Stomach (tissue), 8 donors: ENCODE measurements at regions not wholly inside any gene's neighbourhood (a gene's known extent, or its start where the extent isn't known, plus 50 kb on each side); places are given as distances from the start of the nearest gene placed in this dataset.

Source experiments
- DNase-seq, 2 donors: peaks; one replicate each; pipeline versions ENCODE4 v3.0.0 to v3.0.0-alpha.2; 2013 to 2019
- H3K27ac ChIP-seq, 5 donors: fragments of 200-600 bp in 4 of 5; sonication (generic) in 4 of 5; one replicate each; pipeline ENCODE4 v1.5.1; 2013 to 2019; ENCODE audit warnings: mild to moderate bottlenecking in 1 of 5, moderate library complexity in 1 of 5
- H3K27me3 ChIP-seq, 3 donors: fragments of 200-600 bp; sonication (generic); one replicate each; pipeline ENCODE4 v1.5.1; 2017 to 2019; ENCODE audit warnings: mixed run types in 1 of 3
- H3K36me3 ChIP-seq, 4 donors: fragments of 200-600 bp; sonication (generic); 1 replicate in 3 of 4; 2 replicates in 1 of 4; pipeline ENCODE4 v1.5.1; 2016 to 2019
- H3K4me1 ChIP-seq, 4 donors: fragments of 200-600 bp; sonication (generic); one replicate each; pipeline ENCODE4 v1.5.1; 2016 to 2019
- H3K4me3 ChIP-seq, 4 donors: fragments of 200-600 bp; sonication (generic) in 3 of 4; one replicate each; pipeline ENCODE4 v1.5.1; 2016 to 2019; ENCODE audit warnings: mild to moderate bottlenecking in 1 of 4
- H3K9me3 ChIP-seq, 4 donors: fragments of 200-600 bp; sonication (generic); one replicate each; pipeline ENCODE4 v1.5.1; 2016 to 2019
- EP300 ChIP-seq: sonication (generic); formaldehyde crosslinking; IDR thresholded peaks from one replicate; pipeline ENCODE4 v1.6.1; 2017; ENCODE audit warnings: antibody characterized with exemption
- POLR2A ChIP-seq, 4 donors: fragments of 450-650 bp; IDR thresholded peaks; one replicate each; pipeline ENCODE4 v1.6.1; 2016; ENCODE audit warnings: antibody characterized with exemption in 4 of 4, control low read depth in 2 of 4, mild to moderate bottlenecking in 1 of 4, moderate library complexity in 1 of 4
- POLR2AphosphoS5 ChIP-seq, 3 donors: sonication (generic); formaldehyde crosslinking; IDR thresholded peaks; one replicate each; pipeline ENCODE4 v1.6.1; 2016; ENCODE audit warnings: antibody characterized with exemption in 3 of 3
- WGBS, 5 donors: extraction: QIAGEN DNeasy Blood & Tissue Kit in 3 of 5; methylation state at CpG; one replicate each; pipeline versions ENCODE4 v1.1.5 to v1.1.7; 2013 to 2018; 5-methylcytosine and 5-hydroxymethylcytosine counted together
- intact Hi-C: fragments of 100-400 bp; cut with DNase I; formaldehyde crosslinking; loops from one replicate; pipeline ENCODE4 v1.15.1; 2023; ENCODE audit warnings: low total_unique reads
- TF ChIP-seq, protein P1 (sequence below), 7 experiments: fragments of 450-650 bp in 4 of 7; fragments of 200-600 bp in 3 of 7; sonication (generic) in 3 of 7; IDR thresholded peaks; one replicate each; pipeline ENCODE4 v1.5.1; 2016 to 2019; ENCODE audit warnings: antibody characterized with exemption in 7 of 7, control low read depth in 2 of 7, mild to moderate bottlenecking in 1 of 7
- donor health status: healthy with polysubstance abuse.
- donor health status: Bipolar disorder and iron deficiency.
- donor health status: healthy.

DNA sequence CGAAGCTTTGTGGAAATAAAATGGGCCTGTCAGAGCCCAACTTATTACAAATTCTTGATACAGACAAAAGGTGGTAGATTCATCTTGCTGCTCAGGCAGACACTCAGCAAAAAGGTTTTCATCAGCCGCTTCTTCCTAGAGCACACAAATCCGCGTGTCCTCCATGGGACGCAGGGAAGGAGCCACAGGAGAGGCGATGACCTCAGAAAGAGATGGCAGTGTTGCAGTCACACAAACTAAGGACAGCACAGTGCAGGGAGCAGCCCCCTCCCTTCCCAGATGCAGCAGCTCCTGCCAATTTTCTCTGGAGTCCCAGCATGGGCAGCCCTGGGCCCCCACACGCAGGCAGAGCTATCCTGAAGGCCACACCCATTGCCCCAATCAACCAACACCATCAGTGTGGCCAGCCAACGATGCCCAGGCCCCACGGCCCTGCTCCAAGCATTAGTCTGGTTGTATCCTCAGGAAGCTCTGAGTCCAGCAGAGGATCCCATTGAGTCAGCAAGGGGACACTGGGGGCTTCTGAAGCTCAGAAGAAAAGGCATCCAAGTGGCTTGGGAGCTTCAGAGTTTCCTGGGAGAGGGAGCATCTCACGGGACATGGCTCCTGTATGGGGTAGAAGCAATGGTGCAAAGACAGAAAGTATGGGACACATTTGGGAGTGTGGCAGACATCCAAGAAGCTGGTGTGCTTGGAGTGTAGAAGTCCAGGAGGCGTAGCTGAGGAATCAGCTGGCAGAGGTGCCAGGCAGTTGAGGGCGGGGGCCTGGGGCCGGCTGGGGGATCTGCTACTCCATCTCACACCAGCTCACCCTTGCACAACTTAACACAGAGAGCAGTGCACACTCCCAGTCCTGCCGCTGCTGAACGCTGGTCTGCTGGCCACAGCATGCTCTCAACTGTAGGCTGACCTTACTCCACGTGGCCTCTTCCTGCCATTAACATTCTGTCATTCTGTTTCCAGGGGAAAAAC is 142.1 kb upstream of the CST7 start:
- H3K9me3 ChIP-seq, result no peaks in the 10 kb centered on the region
- intact Hi-C loops, result no loop called here

DNA sequence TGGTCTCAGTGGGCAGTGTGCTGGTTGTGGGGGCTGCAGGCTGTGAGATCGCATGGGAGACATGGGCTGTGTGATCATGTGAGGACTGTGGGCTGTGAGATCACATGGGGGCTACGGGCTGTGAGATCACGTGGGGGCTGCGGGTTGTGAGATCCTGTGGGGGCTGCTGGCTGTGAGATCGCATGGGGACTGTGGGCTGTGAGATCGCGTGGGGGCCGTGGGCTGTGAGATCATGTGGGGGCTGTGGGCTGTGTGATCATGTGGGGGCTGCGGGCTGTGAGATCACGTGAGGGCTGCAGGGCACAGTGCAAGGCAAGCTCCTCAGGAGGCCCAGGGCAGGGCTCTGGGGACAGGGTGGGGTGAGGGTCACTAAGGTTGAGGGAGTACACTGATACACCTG is 140.5 kb upstream of the CST7 start:
- TF ChIP-seq, protein P1, sequence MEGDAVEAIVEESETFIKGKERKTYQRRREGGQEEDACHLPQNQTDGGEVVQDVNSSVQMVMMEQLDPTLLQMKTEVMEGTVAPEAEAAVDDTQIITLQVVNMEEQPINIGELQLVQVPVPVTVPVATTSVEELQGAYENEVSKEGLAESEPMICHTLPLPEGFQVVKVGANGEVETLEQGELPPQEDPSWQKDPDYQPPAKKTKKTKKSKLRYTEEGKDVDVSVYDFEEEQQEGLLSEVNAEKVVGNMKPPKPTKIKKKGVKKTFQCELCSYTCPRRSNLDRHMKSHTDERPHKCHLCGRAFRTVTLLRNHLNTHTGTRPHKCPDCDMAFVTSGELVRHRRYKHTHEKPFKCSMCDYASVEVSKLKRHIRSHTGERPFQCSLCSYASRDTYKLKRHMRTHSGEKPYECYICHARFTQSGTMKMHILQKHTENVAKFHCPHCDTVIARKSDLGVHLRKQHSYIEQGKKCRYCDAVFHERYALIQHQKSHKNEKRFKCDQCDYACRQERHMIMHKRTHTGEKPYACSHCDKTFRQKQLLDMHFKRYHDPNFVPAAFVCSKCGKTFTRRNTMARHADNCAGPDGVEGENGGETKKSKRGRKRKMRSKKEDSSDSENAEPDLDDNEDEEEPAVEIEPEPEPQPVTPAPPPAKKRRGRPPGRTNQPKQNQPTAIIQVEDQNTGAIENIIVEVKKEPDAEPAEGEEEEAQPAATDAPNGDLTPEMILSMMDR (IDR thresholded peaks at IDR 0.05), result no peak
- TF ChIP-seq POLR2AphosphoS5 (IDR thresholded peaks at IDR 0.05), result no peak
- no peak for TF ChIP-seq EP300
- TF ChIP-seq POLR2A (IDR thresholded peaks at IDR 0.05), result no peak
- Histone ChIP-seq H3K27ac (no peak overlapping the region), H3K27me3 (peaks cover 0 to 25% (median 0%) of the 10 kb centered on the region in 3 donors), H3K9me3 (no peaks in the 10 kb centered on the region), H3K4me3 (no peak overlapping the region), H3K4me1 (no peaks in the 10 kb centered on the region), H3K36me3 (no peaks in the 10 kb centered on the region)
- 78 to 89% (median 85%) methylated on average over 10 of the region's 10 CpGs for WGBS, 5 donors
- DNase-seq, result no peak
- intact Hi-C loops, result no loop called here

More for the DNA sequence above, 142.1 kb upstream of the CST7 start:
- Histone ChIP-seq H3K4me1 (no peaks in the 10 kb centered on the region), H3K27ac (no peak overlapping the region), H3K27me3 (peaks cover 0 to 23% (median 0%) of the 10 kb centered on the region in 3 donors), H3K36me3 (no peaks in the 10 kb centered on the region), H3K4me3 (no peak overlapping the region)
- 72 to 81% (median 79%) methylated on average over 14 to 16 of the region's 16 CpGs for WGBS, 5 donors
- TF ChIP-seq POLR2AphosphoS5 (IDR thresholded peaks at IDR 0.05), result no peak
- no peak for TF ChIP-seq EP300
- TF ChIP-seq, protein P1 (IDR thresholded peaks at IDR 0.05), result no peak
- no peak for TF ChIP-seq POLR2A (IDR thresholded peaks at IDR 0.05)
- no peak for DNase-seq

GRCh38 chr20:24809606-24810005 is 139.5 kb upstream of the CST7 start:
- H3K27me3 ChIP-seq, result peaks cover 0 to 25% (median 0%) of the 10 kb centered on the region in 3 donors
- no peaks in the 10 kb centered on the region for H3K9me3 ChIP-seq
- no peak overlapping the region for H3K4me3 ChIP-seq
- H3K4me1 ChIP-seq, result no peaks in the 10 kb centered on the region
- intact Hi-C loops, result no loop called here
- no peak overlapping the region for H3K27ac ChIP-seq
- 84 to 94% (median 84%) methylated on average over 12 of the region's 12 CpGs for WGBS, 5 donors
- DNase-seq, result no peak
- TF ChIP-seq EP300 (no peak), POLR2A (IDR thresholded peaks at IDR 0.05) (no peak), POLR2AphosphoS5 (IDR thresholded peaks at IDR 0.05) (no peak)
- TF ChIP-seq, protein P1 (IDR thresholded peaks at IDR 0.05), result no peak
- H3K36me3 ChIP-seq, result no peaks in the 10 kb centered on the region

GRCh38 chr20:24810676-24811407 is 138.2 kb upstream of the CST7 start:
- Histone ChIP-seq H3K4me3 (no peak overlapping the region), H3K36me3 (no peaks in the 10 kb centered on the region), H3K4me1 (no peaks in the 10 kb centered on the region), H3K27me3 (peaks cover 0 to 25% (median 0%) of the 10 kb centered on the region in 3 donors), H3K9me3 (no peaks in the 10 kb centered on the region), H3K27ac (no peak overlapping the region)
- intact Hi-C loops, result no loop called here
- no peak for DNase-seq
- TF ChIP-seq POLR2A (IDR thresholded peaks at IDR 0.05) (no peak), EP300 (no peak), POLR2AphosphoS5 (IDR thresholded peaks at IDR 0.05) (no peak)
- TF ChIP-seq, protein P1 (IDR thresholded peaks at IDR 0.05), result no peak
- WGBS, 5 donors, result 82 to 89% (median 85%) methylated on average over 6 of the region's 6 CpGs
